ENCODE measurements at regions not wholly inside any gene's neighbourhood (a gene's known extent, or its start where the extent isn't known, plus 50 kb on each side); places are given as distances from the start of the nearest gene placed in this dataset.
A peak's percentile ranks its signal among the peaks of the same experiment; 100 is the strongest.

DNA sequence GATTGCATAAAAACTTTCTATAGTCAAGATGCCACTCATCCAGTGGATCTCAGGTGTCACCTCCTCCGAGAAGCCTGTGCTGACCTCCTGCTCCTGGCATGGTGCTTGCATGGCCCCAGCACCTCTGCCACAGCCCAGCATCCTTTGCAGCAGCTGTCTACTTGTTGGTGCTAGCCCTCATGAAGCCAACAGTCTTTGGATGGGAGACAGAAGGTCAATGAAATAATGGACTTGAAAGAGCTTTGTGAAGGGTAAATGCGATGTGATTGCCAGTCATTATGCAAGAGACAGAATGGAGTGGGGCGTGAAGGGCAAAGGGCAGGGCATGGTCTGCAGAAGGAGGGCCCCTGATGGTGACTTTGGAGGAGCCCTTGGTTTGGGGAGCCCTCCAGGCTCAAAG lies 63.0 kb upstream of the CLMN start:
- FAIRE-seq (no peak), DNase-seq (ENCODE audit: insufficient read length, low spot score) (no peak)
- TF ChIP-seq POU2F2 (IDR thresholded peaks at IDR 0.05; ENCODE audit: low read depth, low read length) (no peak), POLR2A (IDR thresholded peaks at IDR 0.05; ENCODE audit: low read depth, low read length) (no peak), PAX5 (IDR thresholded peaks at IDR 0.05; ENCODE audit: insufficient read depth, low read length, severe bottlenecking) (no peak), POLR2AphosphoS5 (IDR thresholded peaks at IDR 0.05; ENCODE audit: low read depth, low read length) (no peak), TAF1 (IDR thresholded peaks at IDR 0.05; ENCODE audit: low read depth, low read length) (no peak), SPI1 (IDR thresholded peaks at IDR 0.05; ENCODE audit: low read depth, low read length) (no peak)

DNA sequence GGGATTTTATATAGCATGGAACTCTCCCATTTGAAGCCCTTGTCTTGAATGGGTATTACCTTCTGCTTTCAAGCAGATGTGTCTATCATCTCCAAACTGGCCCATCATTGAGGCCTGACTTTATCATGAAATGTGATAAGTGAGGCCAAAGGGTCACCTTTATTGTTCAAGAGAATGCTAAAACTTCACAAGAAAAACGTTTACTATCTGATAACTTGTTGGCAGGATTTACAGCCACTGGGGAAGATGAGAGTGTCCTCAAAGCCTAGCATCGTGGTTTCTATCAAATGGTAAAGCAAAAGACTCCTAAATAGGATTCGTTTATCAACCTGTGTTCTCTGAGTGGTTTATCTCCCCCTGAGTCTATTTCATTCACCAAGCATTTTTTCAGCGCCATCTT lies 62.0 kb upstream of the CLMN start:
- no peak for FAIRE-seq
- TF ChIP-seq POLR2AphosphoS5 (IDR thresholded peaks at IDR 0.05; ENCODE audit: low read depth, low read length) (no peak), SPI1 (IDR thresholded peaks at IDR 0.05; ENCODE audit: low read depth, low read length) (no peak), POU2F2 (IDR thresholded peaks at IDR 0.05; ENCODE audit: low read depth, low read length) (no peak), PAX5 (IDR thresholded peaks at IDR 0.05; ENCODE audit: insufficient read depth, low read length, severe bottlenecking) (no peak), POLR2A (IDR thresholded peaks at IDR 0.05; ENCODE audit: low read depth, low read length) (no peak), TAF1 (IDR thresholded peaks at IDR 0.05; ENCODE audit: low read depth, low read length) (no peak)
- DNase-seq (ENCODE audit: insufficient read length, low spot score), result no peak

DNA sequence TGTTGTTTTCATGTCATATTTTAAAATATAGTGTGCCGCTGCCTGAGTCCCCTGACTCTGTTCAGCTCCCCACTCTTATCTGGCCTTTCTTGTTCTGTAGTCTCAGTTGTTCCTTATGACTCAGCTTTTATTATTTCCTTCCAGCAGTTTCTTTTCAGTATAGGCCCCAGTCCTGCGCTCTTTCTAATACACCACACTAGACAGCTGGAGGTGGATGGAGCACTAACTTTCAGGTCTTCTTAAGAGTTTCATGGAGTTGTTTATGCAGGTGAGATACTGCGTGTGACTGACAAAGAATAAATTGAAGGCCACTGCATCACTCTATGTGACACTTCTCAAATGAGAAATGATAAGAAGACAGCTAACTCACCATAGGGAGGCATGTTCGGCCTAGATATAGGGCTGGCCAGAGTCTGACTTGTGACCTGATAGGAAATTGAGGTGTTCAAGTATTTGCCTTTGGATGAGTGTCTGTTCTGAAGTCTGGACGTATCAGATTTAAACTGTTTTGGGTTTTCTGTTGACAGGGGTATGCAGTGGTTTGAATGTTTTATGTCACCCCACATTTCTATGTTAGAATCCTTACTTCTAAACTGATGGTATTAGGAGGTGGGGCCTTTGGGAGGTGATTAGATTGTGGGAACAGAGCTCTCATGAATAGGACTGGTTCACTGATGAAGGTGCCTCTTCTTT lies 60.8 kb upstream of the CLMN start:
- FAIRE-seq, result no peak
- TF ChIP-seq PAX5 (IDR thresholded peaks at IDR 0.05; ENCODE audit: insufficient read depth, low read length, severe bottlenecking) (no peak), SPI1 (IDR thresholded peaks at IDR 0.05; ENCODE audit: low read depth, low read length) (no peak), POLR2A (IDR thresholded peaks at IDR 0.05; ENCODE audit: low read depth, low read length) (no peak), TAF1 (IDR thresholded peaks at IDR 0.05; ENCODE audit: low read depth, low read length) (no peak), POU2F2 (IDR thresholded peaks at IDR 0.05; ENCODE audit: low read depth, low read length) (no peak), POLR2AphosphoS5 (IDR thresholded peaks at IDR 0.05; ENCODE audit: low read depth, low read length) (no peak)

DNA sequence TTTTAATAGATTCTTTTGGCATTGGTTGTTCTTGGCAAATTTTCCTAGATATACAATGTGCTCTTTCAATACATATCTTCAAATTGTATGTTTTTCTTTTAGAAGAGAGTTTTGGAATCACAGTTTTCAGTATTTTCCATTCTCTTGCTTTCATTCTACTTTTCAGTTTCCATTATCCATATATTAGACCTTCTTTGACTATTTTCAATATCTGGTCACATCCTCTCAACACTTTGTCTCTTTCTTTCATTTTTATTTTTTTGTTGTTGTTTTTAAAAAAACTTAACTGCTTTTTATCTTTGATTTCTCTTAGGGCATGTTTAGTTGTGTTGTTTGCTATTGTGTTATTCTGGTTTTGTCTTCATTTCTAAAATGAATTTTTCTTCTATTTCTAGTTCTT lies 59.9 kb upstream of the CLMN start:
- FAIRE-seq (no peak), DNase-seq (ENCODE audit: insufficient read length, low spot score) (no peak)
- TF ChIP-seq TAF1 (IDR thresholded peaks at IDR 0.05; ENCODE audit: low read depth, low read length) (no peak), SPI1 (IDR thresholded peaks at IDR 0.05; ENCODE audit: low read depth, low read length) (no peak), PAX5 (IDR thresholded peaks at IDR 0.05; ENCODE audit: insufficient read depth, low read length, severe bottlenecking) (no peak), POU2F2 (IDR thresholded peaks at IDR 0.05; ENCODE audit: low read depth, low read length) (no peak), POLR2A (IDR thresholded peaks at IDR 0.05; ENCODE audit: low read depth, low read length) (no peak), POLR2AphosphoS5 (IDR thresholded peaks at IDR 0.05; ENCODE audit: low read depth, low read length) (no peak)

More for the DNA sequence above, 60.8 kb upstream of the CLMN start:
- no peak for DNase-seq (ENCODE audit: insufficient read length, low spot score)

DNA sequence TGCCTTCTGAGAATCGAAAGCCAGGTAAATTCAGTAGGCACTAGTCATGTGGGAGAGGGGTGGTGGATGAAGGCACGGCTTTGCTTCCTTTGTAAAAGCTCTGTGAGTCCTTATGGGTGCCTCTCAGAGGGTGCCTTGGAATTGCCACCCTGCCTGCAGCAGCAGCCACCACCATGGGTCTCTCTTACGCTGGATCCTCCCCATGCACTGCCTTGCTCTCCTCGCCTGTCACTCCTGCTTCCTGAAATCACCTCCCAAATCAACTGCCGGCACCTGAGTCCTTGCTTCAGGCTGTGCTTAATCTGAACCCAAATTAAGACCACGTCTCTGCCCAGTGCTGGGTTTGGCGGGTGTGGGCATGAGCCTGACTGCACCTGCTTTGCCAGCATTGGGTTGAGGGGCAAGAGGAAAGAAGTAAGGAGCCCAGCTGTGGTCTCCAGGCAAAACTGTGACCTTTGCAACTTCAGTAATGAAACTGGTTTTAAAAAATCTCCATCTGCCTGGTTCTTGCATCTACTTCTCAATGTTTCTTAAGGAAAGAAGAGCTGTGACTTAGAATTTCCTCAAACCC lies 55.9 kb upstream of the CLMN start:
- DNase-seq (ENCODE audit: insufficient read length, low spot score) (no peak), FAIRE-seq (no peak)
- TF ChIP-seq SPI1 (IDR thresholded peaks at IDR 0.05; ENCODE audit: low read depth, low read length), result no peak
- TF ChIP-seq POLR2AphosphoS5 (IDR thresholded peaks at IDR 0.05; ENCODE audit: low read depth, low read length), result no peak
- TF ChIP-seq POLR2A (IDR thresholded peaks at IDR 0.05; ENCODE audit: low read depth, low read length), result no peak
- TF ChIP-seq PAX5 (IDR thresholded peaks at IDR 0.05; ENCODE audit: insufficient read depth, low read length, severe bottlenecking), result no peak
- TF ChIP-seq POU2F2 (IDR thresholded peaks at IDR 0.05; ENCODE audit: low read depth, low read length), result no peak

DNA sequence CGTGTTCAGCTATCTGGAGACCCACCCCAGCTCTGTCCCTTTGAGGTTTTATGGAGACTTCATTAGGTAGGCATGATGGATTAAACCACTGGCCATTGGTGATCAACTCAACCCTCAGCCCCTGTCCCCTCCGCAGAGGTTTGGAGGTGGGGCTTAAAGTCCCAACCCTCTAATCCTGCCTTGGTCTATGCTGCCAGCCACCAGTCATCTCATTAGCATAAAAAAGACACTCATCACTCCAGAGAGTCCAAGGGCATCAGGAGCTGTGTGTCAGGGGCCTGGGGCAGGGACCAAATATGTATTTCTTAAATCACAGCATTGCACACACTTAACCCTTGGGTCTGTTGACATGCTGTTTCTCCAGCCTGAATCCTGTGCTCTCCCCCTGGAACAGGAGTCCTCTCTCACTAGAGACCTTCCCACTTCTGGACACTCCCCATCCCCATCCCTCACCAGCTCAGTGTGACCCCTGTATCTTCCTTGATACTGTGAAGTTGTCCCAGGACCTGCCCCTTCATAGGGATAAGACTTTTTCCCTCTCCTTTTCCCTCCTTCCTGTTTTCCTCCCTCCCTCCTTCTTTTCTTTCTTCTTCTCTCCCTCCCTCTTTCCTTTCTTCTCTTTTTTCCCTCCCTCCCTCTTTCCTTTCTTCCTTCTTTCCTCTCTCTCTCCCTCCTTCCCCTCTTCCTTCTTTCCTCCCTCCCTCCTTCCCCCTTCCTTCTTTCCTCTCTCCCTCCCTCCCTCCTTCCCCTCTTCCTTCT lies 54.7 kb upstream of the CLMN start:
- no peak for FAIRE-seq
- DNase-seq (ENCODE audit: insufficient read length, low spot score), result no peak

DNA sequence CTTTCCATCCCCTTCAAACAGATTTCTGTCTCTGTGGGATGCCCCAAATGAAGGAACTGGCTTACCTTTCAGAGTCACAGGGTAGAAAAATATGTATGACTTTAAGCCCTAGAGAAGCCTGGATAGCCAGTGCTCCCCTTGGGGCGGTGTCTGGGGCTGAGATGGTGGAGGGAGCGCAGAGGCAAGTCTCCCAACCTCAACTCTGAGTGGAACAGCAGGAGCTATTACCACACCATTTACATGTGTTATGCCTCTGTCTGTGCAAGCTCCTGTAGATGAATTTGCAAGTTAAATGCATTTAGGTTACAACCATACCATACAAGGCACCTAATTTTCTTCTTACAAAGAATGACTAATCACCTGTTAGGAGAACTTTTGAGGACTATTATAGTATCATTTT lies 50.4 kb upstream of the CLMN start:
- TF ChIP-seq POU2F2 (IDR thresholded peaks at IDR 0.05; ENCODE audit: low read depth, low read length), result no peak
- no peak for TF ChIP-seq TAF1 (IDR thresholded peaks at IDR 0.05; ENCODE audit: low read depth, low read length)
- TF ChIP-seq POLR2A (IDR thresholded peaks at IDR 0.05; ENCODE audit: low read depth, low read length), result no peak
- TF ChIP-seq POLR2AphosphoS5 (IDR thresholded peaks at IDR 0.05; ENCODE audit: low read depth, low read length), result no peak
- no peak for TF ChIP-seq SPI1 (IDR thresholded peaks at IDR 0.05; ENCODE audit: low read depth, low read length)
- no peak for TF ChIP-seq PAX5 (IDR thresholded peaks at IDR 0.05; ENCODE audit: insufficient read depth, low read length, severe bottlenecking)
- FAIRE-seq (peak; percentile 9), DNase-seq (ENCODE audit: insufficient read length, low spot score) (no peak)

More for the DNA sequence above, 54.7 kb upstream of the CLMN start:
- TF ChIP-seq POLR2AphosphoS5 (IDR thresholded peaks at IDR 0.05; ENCODE audit: low read depth, low read length) (no peak), SPI1 (IDR thresholded peaks at IDR 0.05; ENCODE audit: low read depth, low read length) (no peak), POU2F2 (IDR thresholded peaks at IDR 0.05; ENCODE audit: low read depth, low read length) (no peak), TAF1 (IDR thresholded peaks at IDR 0.05; ENCODE audit: low read depth, low read length) (no peak), POLR2A (IDR thresholded peaks at IDR 0.05; ENCODE audit: low read depth, low read length) (no peak), PAX5 (IDR thresholded peaks at IDR 0.05; ENCODE audit: insufficient read depth, low read length, severe bottlenecking) (no peak)
